GM23248 (cell line): ENCODE measurements at regions not wholly inside any gene's neighbourhood (a gene's known extent, or its start where the extent isn't known, plus 50 kb on each side); places are given as distances from the start of the nearest gene placed in this dataset.

Experiments used
- EZH2 ChIP-seq: fragments of 200-600 bp; sonication (generic); IDR thresholded peaks from 2 replicates; pipeline ENCODE4 v1.6.1; 2018; ENCODE audit warnings: antibody characterized with exemption, mild to moderate bottlenecking; ENCODE audit not compliant: insufficient read depth, poor library complexity, severe bottlenecking
- EZH2phosphoT487 ChIP-seq: fragments of 200-600 bp; sonication (generic); IDR thresholded peaks from 2 replicates; pipeline ENCODE4 v1.6.1; 2018; ENCODE audit warnings: antibody characterized with exemption, moderate library complexity, mild to moderate bottlenecking, low read depth; ENCODE audit not compliant: insufficient read depth

GRCh38 chr7:22647451-22648257 is 79.3 kb upstream of the IL6 start:
- TF ChIP-seq EZH2 (no peak), EZH2phosphoT487 (no peak)
